HCT116 (cell line): ENCODE measurements at regions not wholly inside any gene's neighbourhood (a gene's known extent, or its start where the extent isn't known, plus 50 kb on each side); places are given as distances from the start of the nearest gene placed in this dataset.

Experiments
- ATAC-seq: fragments of 200-7000 bp; cut with Tn5 transposase; 2 replicates; pipeline ENCODE4 v1.9.1; 2020; ENCODE audit warnings: mild to moderate bottlenecking, moderate library complexity
- BruUV-seq: library from RNA; stranded (reverse); fragments of 400-500 nt; replicated peaks from 2 replicates; lab custom pipeline; 2021; lab: Mats Ljungman, UMichigan
- CTCF ChIA-PET: fragments of 300-600 bp; sonication (Branson Sonifier 250); formaldehyde crosslinking; loops from one replicate; lab custom pipeline; 2021; ENCODE audit warnings: antibody characterized with exemption; lab: Charles Lee
- POLR2A ChIA-PET: fragments of 300-600, 350-600 bp; sonication (Branson Sonifier 250); formaldehyde crosslinking; loops from one replicate; lab custom pipeline; 2021; ENCODE audit warnings: antibody characterized with exemption; lab: Charles Lee
- RAD21 ChIA-PET, 2 experiments: fragments of 300-600 bp; sonication (Branson Sonifier 250); formaldehyde crosslinking; loops; one replicate each; lab custom pipeline; 2023; ENCODE audit warnings: low total read pairs in 2 of 2; ENCODE audit not compliant: uncharacterized antibody in 2 of 2, unreplicated experiment in 2 of 2, low non-redundant PET in 1 of 2; lab: Charles Lee
- DNase-seq: peaks from one replicate; pipeline ENCODE4 v3.0.0-alpha.2; 2010; ENCODE audit warnings: low read depth, low spot score
- H2AFZ ChIP-seq: fragments of 200-600 bp; shearing (Covaris generic), sonication (generic); 2 replicates; pipeline ENCODE4 v1.6.1; 2017; ENCODE audit warnings: low read depth, mixed run types, mixed read lengths, antibody characterized with exemption, low read length; ENCODE audit not compliant: poor library complexity, severe bottlenecking
- H3K27ac ChIP-seq: 2 replicates; pipeline ENCODE4 v1.5.1; 2012; ENCODE audit warnings: low read depth, low read length
- H3K27me3 ChIP-seq: fragments of 200-600 bp; sonication (generic); 2 replicates; pipeline ENCODE4 v1.6.1; 2016; ENCODE audit warnings: mixed run types, low read length, mixed read lengths; ENCODE audit not compliant: insufficient read depth
- H3K36me3 ChIP-seq, 2 experiments: fragments of 200-500 bp in 1 of 2; fragments of 200-600 bp in 1 of 2; sonication (Bioruptor generic) in 1 of 2; sonication (generic) in 1 of 2; 2 replicates each; pipeline versions ENCODE4 v1.5.1 to v1.6.1; 2014 to 2016; ENCODE audit warnings: low read length in 2 of 2, inconsistent platforms in 1 of 2, mixed read lengths in 1 of 2, mixed run types in 1 of 2; ENCODE audit not compliant: insufficient read depth in 2 of 2, control insufficient read depth in 1 of 2
- H3K4me1 ChIP-seq, 2 experiments: fragments of 200-600 bp in 1 of 2; sonication (generic) in 1 of 2; 2 replicates each; pipeline versions ENCODE4 v1.5.1 to v1.6.1; 2012 to 2017; ENCODE audit warnings: low read length in 2 of 2, inconsistent platforms in 1 of 2, mild to moderate bottlenecking in 1 of 2, mixed read lengths in 1 of 2, mixed run types in 1 of 2, moderate library complexity in 1 of 2; ENCODE audit not compliant: insufficient read depth in 2 of 2, control insufficient read depth in 1 of 2
- H3K4me2 ChIP-seq: fragments of 200-600 bp; sonication (generic); 2 replicates; pipeline ENCODE4 v1.6.1; 2017; ENCODE audit warnings: mixed run types, low read length, mixed read lengths
- H3K4me3 ChIP-seq, 2 experiments: fragments of 200-600 bp in 1 of 2; sonication (generic) in 1 of 2; replicated peaks in 1 of 2; 2 replicates each; pipeline ENCODE4 v1.5.1; 2011 to 2016; ENCODE audit warnings: low read length in 2 of 2, control low read depth in 1 of 2, low read depth in 1 of 2, mild to moderate bottlenecking in 1 of 2, mixed read lengths in 1 of 2, mixed run types in 1 of 2
- H3K79me2 ChIP-seq: fragments of 200-600 bp; sonication (generic); 2 replicates; pipeline ENCODE4 v1.6.1; 2017; ENCODE audit warnings: mild to moderate bottlenecking, mixed run types, low read length, moderate library complexity, mixed read lengths; ENCODE audit not compliant: insufficient read depth
- H3K9ac ChIP-seq: fragments of 200-600 bp; sonication (generic); 2 replicates; pipeline ENCODE4 v1.6.1; 2016; ENCODE audit warnings: low read length, mixed read lengths
- H3K9me2 ChIP-seq: fragments of 200-600 bp; sonication (generic), shearing (Covaris generic); 2 replicates; pipeline ENCODE4 v1.6.1; 2017; ENCODE audit warnings: mixed run types, mild to moderate bottlenecking, moderate library complexity; ENCODE audit not compliant: insufficient read depth
- H3K9me3 ChIP-seq, 2 experiments: fragments of 200-500 bp in 1 of 2; fragments of 200-600 bp in 1 of 2; sonication (Bioruptor generic) in 1 of 2; sonication (generic) in 1 of 2; 2 replicates each; pipeline ENCODE4 v1.6.1; 2014 to 2017; ENCODE audit warnings: low read length in 2 of 2, mixed read lengths in 2 of 2, inconsistent platforms in 1 of 2, low read depth in 1 of 2, mild to moderate bottlenecking in 1 of 2, mixed run types in 1 of 2, moderate library complexity in 1 of 2; ENCODE audit not compliant: control insufficient read depth in 1 of 2, insufficient read depth in 1 of 2
- H4K20me1 ChIP-seq: fragments of 200-600 bp; sonication (generic), shearing (Covaris generic); 2 replicates; pipeline ENCODE4 v1.6.1; 2017; ENCODE audit warnings: mixed run types, mild to moderate bottlenecking, moderate library complexity; ENCODE audit not compliant: insufficient read depth
- ATF3 ChIP-seq: IDR thresholded peaks from 2 replicates; pipeline ENCODE4 v1.6.1; 2012
- CBX3 ChIP-seq: IDR thresholded peaks from 2 replicates; pipeline ENCODE4 v1.6.1; 2012; ENCODE audit warnings: low read depth
- CEBPB ChIP-seq: IDR thresholded peaks from 2 replicates; pipeline ENCODE4 v1.6.1; 2012; ENCODE audit warnings: low read depth
- EGR1 ChIP-seq: IDR thresholded peaks from 2 replicates; pipeline ENCODE4 v1.6.1; 2012; ENCODE audit warnings: low read depth
- ELF1 ChIP-seq: IDR thresholded peaks from 2 replicates; pipeline ENCODE4 v1.6.1; 2012; ENCODE audit warnings: low read depth, borderline replicate concordance
- EZH2 ChIP-seq: fragments of 200-600 bp; sonication (generic); IDR thresholded peaks from 2 replicates; pipeline ENCODE4 v1.6.1; 2017; ENCODE audit warnings: antibody characterized with exemption, mixed run types
- EZH2phosphoT487 ChIP-seq: fragments of 200-600 bp; IDR thresholded peaks from 2 replicates; pipeline ENCODE4 v1.6.1; 2018; ENCODE audit warnings: antibody characterized with exemption, borderline replicate concordance
- JUND ChIP-seq: IDR thresholded peaks from 2 replicates; pipeline ENCODE4 v1.6.1; 2012
- POLR2A ChIP-seq: IDR thresholded peaks from 2 replicates; pipeline ENCODE4 v1.7.0; 2011; ENCODE audit warnings: borderline replicate concordance; ENCODE audit not compliant: insufficient read depth, insufficient read length; ENCODE audit errors: extremely low read depth
- SIN3A ChIP-seq: IDR thresholded peaks from 2 replicates; pipeline ENCODE4 v1.6.1; 2012; ENCODE audit warnings: low read depth
- SRF ChIP-seq: IDR thresholded peaks from 2 replicates; pipeline ENCODE4 v1.6.1; 2012; ENCODE audit warnings: low read depth
- TCF7L2 ChIP-seq: IDR thresholded peaks from 2 replicates; pipeline ENCODE4 v1.7.0; 2011; ENCODE audit warnings: borderline replicate concordance, inconsistent platforms; ENCODE audit not compliant: insufficient read depth, insufficient read length; ENCODE audit errors: extremely low read depth
- ZFX ChIP-seq: fragments of 450-650 bp; IDR thresholded peaks from 2 replicates; pipeline ENCODE4 v1.6.1; 2017
- intact Hi-C: fragments of 100-400 bp; cut with micrococcal nuclease; formaldehyde crosslinking; loops from 2 replicates; pipeline ENCODE4 v1.10.0; 2022
- TF ChIP-seq, protein P1 (sequence below): IDR thresholded peaks from 2 replicates; pipeline ENCODE4 v1.6.1; 2011; ENCODE audit warnings: mild to moderate bottlenecking, low read length, moderate library complexity; ENCODE audit not compliant: insufficient replicate concordance; ENCODE audit errors: extremely low read depth
- TF ChIP-seq, protein P2 (sequence below): IDR thresholded peaks from 2 replicates; pipeline ENCODE4 v1.6.1; 2012; ENCODE audit warnings: low read depth

- ChIA-PET RAD21 (no interaction called here), POLR2A (no interaction called here), CTCF (no interaction called here)
- Histone ChIP-seq H3K9ac (no peak overlapping the region), H3K4me2 (no peak overlapping the region), H3K27me3 (no peaks in the 10 kb centered on the region), H3K4me3 (no peak overlapping the region), H3K4me1 (no peaks in the 10 kb centered on the region), H3K36me3 (no peaks in the 10 kb centered on the region), H4K20me1 (no peaks in the 10 kb centered on the region), H3K9me3 (no peaks in the 10 kb centered on the region), H3K27ac (no peak overlapping the region), H3K9me2 (no peaks in the 10 kb centered on the region), H2AFZ (no peak overlapping the region), H3K79me2 (no peaks in the 10 kb centered on the region)
- BruUV-seq, result no TSS peak
- DNase-seq (no peak), ATAC-seq (no peak)
- TF ChIP-seq POLR2A, result no peak
- no peak for TF ChIP-seq JUND
- TF ChIP-seq, protein P1, sequence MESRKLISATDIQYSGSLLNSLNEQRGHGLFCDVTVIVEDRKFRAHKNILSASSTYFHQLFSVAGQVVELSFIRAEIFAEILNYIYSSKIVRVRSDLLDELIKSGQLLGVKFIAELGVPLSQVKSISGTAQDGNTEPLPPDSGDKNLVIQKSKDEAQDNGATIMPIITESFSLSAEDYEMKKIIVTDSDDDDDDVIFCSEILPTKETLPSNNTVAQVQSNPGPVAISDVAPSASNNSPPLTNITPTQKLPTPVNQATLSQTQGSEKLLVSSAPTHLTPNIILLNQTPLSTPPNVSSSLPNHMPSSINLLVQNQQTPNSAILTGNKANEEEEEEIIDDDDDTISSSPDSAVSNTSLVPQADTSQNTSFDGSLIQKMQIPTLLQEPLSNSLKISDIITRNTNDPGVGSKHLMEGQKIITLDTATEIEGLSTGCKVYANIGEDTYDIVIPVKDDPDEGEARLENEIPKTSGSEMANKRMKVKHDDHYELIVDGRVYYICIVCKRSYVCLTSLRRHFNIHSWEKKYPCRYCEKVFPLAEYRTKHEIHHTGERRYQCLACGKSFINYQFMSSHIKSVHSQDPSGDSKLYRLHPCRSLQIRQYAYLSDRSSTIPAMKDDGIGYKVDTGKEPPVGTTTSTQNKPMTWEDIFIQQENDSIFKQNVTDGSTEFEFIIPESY, result no peak
- no peak for TF ChIP-seq CBX3
- no peak for TF ChIP-seq TCF7L2
- TF ChIP-seq ZFX, result no peak
- no peak for TF ChIP-seq EZH2
- intact Hi-C loops, result no loop called here
Measured at GRCh38 chr12:41866878-41867430, 277.7 kb downstream of the GXYLT1 start.

DNA sequence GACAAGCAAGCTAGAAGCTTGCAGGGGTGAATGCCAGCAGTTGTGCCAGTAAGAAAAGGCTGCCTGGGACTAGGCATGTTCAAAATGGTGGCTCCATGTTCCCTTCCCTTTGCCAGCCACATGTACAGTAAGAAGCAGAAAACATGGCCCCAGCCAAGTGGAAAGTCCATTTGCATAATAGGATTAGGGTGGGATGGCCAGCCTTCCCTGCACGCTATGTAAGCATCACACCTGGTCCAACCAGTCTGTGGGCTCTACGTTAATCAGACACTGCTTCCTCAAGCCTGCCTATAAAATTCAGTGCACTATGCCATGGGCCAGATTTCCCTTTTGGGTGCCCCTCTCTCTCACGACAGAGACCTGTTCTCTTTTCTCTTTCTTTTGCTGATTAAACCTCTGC is 288.4 kb downstream of the GXYLT1 start:
- H3K4me3 ChIP-seq, result no peak overlapping the region
- no peaks in the 10 kb centered on the region for H3K36me3 ChIP-seq
- ChIA-PET CTCF (no interaction called here), RAD21 (no interaction called here), POLR2A (no interaction called here)
- no peak overlapping the region for H3K9ac ChIP-seq
- H3K9me3 ChIP-seq, result no peaks in the 10 kb centered on the region
- no peaks in the 10 kb centered on the region for H3K9me2 ChIP-seq
- H4K20me1 ChIP-seq, result no peaks in the 10 kb centered on the region
- BruUV-seq, result no TSS peak
- H3K27ac ChIP-seq, result no peak overlapping the region
- TF ChIP-seq POLR2A, result no peak
- no peak for TF ChIP-seq SRF
- no peak for TF ChIP-seq CEBPB
- no peak for TF ChIP-seq EGR1
- no peak for TF ChIP-seq JUND
- TF ChIP-seq, protein P2, sequence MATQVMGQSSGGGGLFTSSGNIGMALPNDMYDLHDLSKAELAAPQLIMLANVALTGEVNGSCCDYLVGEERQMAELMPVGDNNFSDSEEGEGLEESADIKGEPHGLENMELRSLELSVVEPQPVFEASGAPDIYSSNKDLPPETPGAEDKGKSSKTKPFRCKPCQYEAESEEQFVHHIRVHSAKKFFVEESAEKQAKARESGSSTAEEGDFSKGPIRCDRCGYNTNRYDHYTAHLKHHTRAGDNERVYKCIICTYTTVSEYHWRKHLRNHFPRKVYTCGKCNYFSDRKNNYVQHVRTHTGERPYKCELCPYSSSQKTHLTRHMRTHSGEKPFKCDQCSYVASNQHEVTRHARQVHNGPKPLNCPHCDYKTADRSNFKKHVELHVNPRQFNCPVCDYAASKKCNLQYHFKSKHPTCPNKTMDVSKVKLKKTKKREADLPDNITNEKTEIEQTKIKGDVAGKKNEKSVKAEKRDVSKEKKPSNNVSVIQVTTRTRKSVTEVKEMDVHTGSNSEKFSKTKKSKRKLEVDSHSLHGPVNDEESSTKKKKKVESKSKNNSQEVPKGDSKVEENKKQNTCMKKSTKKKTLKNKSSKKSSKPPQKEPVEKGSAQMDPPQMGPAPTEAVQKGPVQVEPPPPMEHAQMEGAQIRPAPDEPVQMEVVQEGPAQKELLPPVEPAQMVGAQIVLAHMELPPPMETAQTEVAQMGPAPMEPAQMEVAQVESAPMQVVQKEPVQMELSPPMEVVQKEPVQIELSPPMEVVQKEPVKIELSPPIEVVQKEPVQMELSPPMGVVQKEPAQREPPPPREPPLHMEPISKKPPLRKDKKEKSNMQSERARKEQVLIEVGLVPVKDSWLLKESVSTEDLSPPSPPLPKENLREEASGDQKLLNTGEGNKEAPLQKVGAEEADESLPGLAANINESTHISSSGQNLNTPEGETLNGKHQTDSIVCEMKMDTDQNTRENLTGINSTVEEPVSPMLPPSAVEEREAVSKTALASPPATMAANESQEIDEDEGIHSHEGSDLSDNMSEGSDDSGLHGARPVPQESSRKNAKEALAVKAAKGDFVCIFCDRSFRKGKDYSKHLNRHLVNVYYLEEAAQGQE, result no peak
- TF ChIP-seq SIN3A, result no peak
- TF ChIP-seq ELF1, result no peak
- TF ChIP-seq ATF3, result no peak
- TF ChIP-seq EZH2phosphoT487, result no peak
- no peaks in the 10 kb centered on the region for H3K4me1 ChIP-seq
- H3K4me2 ChIP-seq, result no peak overlapping the region
- DNase-seq, result no peak
- intact Hi-C loops, result no loop called here
- H2AFZ ChIP-seq, result no peak overlapping the region
- ATAC-seq, result no peak
- H3K27me3 ChIP-seq, result peaks cover 3% of the 10 kb centered on the region; the same call in 1 of the 2 replicates
- no peaks in the 10 kb centered on the region for H3K79me2 ChIP-seq
